ENCODE measurements at regions not wholly inside any gene's neighbourhood (a gene's known extent, or its start where the extent isn't known, plus 50 kb on each side); places are given as distances from the start of the nearest gene placed in this dataset.
"Not testable (repeated sequence)": the region's sequence is repeated elsewhere in the genome, so short reads cannot be mapped to it uniquely, and the experiment has no call there.

DNA sequence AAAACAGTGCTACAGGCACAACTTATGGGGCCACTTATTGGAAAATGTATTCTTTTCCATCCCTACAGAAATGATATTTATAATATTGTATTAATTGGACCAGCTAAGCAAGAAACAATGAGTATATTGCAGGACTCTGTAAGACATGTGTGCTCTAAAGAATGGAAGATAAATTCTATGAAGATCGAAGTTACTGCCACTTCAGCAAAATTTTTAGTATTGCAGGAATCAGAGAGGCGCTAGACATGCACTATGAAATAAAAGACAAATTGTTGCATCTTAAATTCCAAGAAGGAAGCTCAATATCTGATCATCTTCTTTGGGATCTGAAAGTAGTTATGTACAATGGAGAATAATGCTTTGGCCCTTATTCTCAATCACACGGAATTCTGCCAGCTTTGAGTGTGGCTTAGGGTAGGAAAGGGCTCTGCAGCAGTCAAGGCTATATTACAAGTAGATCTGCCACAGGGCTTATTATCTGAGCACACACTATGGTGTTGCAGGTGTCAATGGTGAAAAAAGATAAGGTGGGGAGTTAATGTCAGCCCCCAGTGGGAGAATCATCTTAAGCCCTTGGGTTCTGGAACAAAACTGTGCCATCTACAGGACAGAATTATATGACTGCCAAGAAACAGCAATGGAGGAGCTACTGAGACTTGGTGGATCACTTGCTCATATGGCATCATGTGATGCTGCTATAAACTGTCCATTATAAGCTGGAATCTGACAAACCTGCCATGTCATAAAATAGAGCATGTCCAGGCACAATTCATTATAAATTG lies 334.0 kb upstream of the NDST3 start:
- no peak for DNase-seq

DNA sequence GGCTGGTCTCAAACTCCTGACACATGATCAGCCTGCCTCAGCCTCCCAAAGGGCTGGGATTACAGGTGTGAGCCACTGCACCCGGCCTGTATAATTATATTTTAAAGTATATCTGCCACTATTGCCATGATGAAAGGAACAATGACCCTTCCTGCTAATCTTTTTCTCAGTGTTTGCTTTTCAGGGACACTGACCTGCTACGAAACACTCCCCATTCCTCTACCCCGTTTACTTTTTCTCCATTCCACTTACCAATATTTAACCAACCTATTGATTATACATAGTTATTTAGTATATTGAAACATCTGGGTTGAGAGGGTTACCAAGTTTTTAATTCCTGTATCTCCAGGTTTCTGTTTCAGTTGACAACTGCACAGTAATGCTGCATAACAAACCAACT lies 331.9 kb upstream of the NDST3 start:
- no peak for DNase-seq

DNA sequence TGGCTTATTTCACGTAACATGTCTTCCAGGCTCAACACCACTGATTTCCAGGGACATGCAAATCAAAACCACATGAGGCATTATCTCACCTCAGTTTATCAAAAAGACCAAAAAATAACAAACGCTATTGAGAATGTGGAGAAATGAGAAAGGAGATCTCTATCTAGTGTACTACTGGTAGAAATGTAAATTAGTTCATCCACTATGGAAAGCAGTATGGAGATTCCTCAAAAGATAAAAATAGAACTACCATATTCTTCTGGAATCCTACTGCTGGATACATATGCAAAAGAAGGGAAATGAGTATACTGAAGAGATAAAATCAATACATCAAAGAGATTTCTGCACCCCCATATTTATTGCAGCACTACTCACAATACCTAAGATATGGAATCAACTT lies 329.6 kb upstream of the NDST3 start:
- DNase-seq = no peak

DNA sequence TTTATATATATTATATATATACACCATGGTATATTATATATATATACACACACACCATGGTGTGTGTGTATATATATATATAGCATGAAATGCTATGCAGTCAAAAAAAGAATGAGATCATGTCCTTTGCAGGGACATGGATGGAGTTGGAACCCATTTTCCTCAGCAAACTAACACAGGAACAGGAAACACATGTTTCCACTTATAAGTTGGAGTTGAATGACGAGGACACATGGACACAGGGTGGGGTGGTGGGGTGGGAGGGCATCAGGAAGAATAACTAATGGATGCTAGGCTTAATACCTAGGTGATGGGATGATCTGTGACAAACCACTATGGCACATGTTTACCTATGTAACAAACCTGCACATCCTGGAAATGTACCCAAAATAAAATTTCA lies 293.6 kb upstream of the NDST3 start:
- no peak for DNase-seq

DNA sequence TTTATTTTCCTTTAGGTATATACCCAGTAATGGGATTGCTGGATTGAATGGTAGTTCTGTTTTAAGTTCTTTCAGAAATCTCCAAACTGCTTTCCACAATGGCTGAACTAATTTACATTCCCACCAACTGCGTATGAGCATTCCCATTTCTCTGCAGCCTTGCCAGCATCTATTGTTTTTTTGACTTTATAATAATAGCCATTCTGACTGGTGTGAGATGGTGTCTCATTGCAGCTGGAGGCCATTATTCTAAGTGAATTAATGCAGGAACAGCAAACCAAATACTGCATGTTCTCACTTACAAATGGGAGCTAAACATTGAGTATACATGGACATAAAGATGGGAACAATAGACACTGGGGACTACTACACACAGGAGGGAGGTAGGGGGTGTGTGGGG lies 288.9 kb upstream of the NDST3 start:
- DNase-seq = not testable (repeated sequence)

DNA sequence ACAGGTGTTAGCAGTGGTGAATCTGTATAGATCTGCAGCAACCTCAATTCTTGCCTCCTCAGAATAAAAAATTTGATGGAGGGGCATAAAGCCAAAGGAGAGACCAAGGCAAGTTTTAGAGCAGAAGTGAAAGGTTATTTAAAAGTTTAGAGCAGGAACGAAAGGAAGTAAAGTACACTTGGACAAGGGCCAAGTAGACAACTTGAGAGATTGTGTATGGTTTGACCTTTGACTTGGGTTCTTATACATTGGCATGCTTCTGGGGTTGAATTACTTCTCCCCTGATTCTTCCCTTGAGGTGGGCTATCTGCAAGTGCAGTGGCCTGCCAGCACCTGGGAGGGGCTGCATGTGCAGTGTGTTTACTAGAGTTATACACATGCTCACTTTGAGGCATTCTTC lies 278.8 kb upstream of the NDST3 start:
- no peak for DNase-seq

DNA sequence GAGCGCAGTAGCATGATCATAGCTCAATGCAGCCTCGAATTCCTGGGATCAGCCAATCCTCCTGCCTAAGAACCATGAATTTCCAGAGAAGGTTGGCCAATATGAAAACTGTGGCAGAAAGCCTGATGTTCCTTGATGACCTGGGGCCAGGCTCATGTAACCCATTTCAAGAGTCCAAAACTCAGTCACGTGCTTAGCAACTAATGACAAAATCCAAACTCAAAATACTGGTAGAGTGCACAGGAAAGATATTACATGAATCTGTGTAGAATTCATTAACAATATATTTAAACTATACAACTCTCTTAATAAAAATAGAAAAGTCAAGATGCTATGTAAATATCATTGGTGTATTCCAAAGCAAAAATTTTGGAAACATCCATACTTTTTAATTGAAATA lies 265.7 kb upstream of the NDST3 start:
- DNase-seq = no peak

DNA sequence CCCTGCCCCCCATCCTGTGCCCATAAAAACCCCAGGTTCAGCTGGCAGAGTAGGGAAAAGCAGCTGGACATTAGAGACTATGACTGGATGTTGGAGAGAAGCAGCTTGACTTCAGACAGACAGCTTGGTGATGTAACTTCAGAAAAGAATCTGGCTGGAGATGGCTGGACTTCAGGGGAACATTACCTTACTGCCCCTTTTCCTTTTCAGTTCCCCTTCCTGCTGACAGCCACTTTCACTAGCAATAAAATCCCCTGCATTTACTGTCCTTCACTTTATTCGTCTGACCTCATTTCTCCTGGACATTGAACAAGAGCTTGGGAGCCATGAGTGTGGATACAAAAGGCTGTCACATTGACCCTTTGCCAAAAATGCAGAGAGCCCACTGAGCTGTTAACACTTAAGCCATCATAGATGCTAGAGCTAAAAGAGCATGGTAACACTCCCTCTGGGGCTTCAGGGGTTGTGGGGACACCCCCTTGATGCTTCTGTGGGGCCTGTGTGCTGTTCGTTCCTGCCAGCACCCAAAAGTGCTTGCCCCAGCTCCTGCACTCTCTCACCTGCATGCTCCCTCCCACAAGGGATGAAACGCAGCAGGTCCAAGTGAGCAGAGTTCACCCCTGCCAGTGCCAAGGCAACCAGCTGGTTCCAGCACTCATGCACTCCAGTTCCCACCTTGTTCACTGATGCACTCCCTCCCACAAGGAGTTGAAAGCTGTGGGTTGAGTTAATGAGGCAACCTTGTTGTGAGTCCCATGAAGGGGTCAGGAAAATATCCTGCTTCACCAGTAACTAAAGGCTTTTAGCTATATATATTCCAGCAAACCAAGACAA lies 263.8 kb upstream of the NDST3 start:
- no peak for DNase-seq

DNA sequence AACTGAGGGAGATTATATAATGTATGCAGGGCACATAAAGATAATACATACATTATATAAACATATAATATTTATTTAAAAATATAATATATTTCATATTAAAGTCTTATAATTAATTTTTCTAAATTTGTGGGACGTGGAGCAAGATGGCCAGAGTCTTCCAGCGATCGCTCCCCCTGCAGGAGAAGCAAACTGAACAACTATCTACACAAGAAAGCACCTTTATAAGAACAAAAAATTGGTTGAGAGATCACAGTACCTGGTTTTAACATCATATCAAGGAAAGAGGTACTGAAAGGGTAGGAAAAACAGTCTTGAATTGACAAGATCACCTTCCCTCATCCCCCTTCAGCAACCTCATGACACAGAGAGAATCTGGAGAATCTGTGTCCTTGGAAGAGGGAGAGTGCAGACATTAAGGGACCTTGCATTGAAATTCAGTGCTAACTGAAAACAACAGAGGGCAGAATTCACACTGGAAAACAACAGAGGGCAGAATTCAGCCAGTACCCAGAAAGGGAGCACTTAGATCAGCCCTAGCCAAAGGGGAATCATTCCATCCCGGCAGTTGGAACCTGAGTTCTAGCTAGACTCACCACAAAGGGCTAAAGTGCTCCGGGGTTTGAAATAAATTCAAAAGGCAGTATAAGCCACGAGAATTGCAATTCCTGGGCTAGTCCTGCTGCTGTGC lies 262.5 kb upstream of the NDST3 start:
- no peak for DNase-seq

DNA sequence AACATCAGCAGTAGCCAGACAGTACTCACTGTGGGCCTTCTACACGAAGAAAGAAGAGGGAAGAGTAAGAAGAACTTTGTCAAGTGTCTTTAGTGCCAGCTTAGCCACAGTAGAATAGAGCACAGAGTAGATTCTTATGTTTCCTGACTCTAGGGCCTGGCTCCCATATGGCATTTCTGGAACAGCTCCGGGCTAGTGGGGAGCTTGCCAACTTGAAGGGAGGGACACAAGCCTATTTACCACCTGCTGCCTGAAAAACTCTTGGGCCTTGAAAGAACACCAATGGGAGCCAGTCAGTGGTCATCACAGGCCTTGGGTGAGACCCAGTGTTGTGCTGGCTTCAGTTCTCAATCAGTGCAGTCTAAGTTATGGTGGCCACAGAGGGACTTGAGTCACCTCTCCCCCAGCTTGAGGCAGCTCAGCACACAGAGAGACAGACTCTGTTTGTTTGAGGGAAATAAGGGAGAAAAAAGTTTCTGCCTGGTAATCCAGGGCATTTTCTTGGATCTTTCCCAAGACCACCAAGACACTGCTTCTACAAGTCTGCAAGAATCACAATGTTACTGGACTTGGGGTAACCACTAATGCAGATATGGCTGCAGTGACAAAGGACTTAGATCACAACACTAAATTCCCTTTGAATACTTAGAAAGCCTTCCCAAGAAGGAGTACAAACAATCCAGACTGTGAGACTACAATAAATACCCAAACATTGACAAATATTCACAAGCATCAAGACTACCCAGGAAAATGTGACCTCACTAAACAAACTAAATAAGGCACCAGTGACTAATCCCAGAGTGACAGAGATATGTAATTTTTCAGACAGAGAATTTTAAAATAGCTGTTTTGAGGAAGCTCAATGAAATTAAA lies 261.0 kb upstream of the NDST3 start:
- no peak for DNase-seq

DNA sequence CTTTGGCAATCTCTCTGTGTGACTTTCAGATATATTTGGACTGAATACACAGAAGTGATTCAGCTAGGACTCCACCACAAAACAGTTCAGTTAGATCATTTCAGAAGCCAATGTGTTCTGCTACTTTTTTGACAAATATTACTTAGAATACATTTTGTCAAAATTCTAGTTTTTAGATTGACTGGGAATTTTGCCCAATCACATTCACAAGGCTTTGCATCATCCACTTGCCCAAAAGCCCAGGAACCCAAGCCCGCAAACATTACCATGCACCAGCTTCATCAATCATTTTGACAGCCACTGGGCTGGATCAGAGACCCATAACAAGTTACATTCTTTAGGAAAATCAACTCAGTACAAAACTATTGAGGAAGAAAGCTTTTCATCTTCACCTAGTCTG lies 256.6 kb upstream of the NDST3 start:
- no peak for DNase-seq

DNA sequence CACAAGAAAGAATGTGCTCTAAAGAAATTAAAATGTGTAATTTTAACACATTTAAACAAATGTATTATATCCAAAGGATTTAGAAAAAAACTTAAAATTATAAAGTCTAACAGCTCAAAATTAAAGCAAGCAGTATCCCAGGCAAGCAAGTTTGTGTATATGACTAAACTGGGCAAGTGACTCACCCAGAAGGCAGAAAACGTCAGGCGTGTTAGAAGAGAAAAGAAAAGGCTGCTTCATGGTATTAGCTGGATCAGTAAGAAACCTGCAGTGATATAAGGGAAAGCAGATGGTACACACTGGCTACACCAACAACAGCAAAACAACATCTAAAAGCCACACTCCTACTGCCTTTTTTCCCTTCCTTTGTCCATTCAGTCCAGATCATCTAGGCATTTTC lies 250.6 kb upstream of the NDST3 start:
- DNase-seq = no peak

DNA sequence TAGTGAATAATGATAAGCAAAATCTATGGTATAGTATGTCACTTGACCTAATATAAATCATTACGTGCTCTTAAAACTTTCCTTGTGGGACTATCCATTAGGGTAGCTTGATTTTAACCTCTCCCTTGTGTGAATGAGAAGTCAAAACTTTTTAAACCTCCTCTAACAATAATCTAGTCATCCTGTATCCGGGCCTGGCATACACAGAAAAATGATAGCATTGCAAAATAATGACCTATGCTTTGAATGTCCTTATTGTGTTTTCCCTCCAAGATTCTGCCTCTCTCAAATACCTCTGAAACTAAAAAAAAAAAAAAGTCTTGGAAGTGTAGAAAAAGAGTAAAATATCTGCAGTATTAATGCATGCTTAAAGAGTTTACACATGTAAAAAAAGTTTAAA lies 250.0 kb upstream of the NDST3 start:
- no peak for DNase-seq

DNA sequence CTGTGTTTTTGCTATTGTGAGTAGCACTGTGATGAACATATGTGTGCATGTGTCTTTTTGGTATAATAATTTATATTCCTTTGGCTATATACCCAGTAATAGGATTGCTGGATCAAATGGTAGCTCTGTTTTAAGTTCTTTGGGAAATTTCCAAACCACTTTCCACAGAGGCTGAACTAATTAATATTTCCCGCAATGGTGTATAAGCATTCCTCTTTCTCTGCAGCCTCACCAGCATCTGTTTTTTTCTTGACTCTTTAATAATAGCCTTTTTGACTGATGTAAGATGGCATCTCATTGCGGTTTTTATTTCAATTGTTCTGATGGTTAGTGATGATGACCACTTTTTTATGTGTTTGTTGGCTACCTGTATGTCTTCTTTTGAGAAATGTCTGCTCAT lies 247.7 kb upstream of the NDST3 start:
- no peak for DNase-seq

DNA sequence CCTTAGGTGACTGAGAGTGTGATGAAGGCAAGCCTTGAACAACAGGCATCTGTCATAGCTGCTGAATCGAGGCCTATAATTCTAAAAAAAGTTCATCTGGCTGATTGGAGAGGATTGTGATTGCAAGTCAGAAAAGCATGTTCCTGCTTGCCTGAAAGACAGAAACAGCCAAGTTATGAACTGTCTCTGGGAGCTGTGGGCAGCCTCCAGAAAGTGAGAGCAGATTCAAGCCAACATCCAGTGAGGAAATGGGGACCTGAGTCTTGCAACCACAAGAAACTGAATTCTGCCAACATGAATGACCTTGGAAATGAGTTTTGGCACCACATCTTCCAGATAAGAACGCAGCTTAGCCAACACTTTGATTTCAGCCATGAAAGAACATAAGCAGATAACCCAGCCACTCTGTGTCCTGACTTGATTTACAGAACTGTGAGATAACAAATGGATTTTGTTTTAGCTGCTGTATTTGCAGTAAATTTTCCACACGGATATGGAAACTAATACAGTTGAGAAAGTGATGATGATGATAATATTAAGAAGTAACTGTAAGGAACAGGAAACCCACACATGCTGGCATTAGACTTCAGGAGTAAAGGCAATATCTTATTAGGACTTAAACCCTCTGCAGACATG lies 240.3 kb upstream of the NDST3 start:
- DNase-seq = no peak

DNA sequence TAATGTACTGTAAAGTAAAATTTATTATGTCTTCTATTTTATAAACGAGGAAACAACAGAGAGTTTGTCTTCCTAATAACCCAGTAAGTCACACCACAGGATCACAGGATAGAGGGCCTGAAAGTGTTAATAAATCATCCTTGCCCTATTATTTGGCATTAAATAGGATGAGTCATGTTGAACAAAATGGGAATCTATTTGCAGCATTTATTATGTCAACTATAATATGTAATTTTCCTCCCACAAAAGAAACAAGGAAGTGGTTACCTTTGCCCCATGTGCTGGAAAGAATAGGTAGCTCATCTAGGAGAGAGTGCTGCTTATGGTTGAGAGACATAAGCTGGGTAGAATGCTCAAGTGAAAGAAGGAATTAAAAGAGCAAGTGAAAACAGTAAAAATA lies 237.6 kb upstream of the NDST3 start:
- DNase-seq = no peak

DNA sequence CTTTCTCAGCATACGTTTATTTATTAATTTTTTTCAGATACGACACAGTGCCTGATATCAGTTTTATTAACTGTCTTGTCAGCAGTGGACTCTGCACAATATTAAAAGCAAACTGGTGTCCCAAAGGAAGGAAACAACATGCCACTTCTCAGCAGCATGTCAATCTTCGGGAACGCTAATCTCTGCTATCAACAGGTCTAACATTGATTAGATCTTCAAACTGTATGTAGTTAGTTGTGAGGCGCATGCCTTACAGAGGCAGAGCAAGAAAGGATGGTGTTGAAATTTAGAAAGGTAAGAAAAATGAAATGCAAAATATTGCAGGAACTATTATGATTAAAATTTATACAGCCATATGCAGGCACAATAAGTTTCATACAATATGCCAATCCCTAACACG lies 233.7 kb upstream of the NDST3 start:
- no peak for DNase-seq

DNA sequence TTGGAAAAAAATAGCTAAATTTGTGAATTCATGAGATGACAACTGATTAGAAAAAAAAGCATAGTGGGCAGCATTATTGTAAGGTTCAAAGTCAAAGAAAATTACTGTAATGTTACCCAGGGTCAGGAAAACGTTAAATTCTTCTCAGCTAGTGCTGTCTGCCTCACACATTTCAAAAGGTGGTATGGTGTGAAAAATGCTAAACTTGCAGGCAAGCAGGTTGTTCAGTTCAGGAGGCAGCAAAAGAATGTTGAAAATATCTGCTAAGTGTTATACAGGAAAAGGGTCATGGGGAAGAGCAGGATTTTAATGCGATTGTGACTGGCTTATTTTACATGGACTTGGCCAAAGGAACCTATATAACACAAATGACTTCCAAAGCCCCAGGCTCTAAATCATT lies 232.5 kb upstream of the NDST3 start:
- DNase-seq = no peak

DNA sequence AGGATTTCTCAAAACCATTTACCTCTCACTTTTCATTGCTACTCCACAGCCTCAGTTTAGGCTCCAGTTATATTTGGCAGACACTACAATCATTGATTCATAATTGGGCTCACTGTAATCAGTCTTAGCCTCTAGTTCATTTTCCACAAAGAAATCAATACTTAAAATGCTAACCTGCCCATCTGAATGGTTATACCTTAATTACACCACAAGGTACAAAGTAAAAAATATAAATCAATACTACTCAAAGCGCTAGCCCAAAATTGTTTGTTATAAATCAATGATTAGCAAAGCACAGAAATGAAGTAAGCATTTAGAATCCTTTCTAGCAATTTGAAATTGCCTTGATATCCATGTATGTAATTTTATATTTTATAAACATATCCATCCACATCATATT lies 222.6 kb upstream of the NDST3 start:
- no peak for DNase-seq

DNA sequence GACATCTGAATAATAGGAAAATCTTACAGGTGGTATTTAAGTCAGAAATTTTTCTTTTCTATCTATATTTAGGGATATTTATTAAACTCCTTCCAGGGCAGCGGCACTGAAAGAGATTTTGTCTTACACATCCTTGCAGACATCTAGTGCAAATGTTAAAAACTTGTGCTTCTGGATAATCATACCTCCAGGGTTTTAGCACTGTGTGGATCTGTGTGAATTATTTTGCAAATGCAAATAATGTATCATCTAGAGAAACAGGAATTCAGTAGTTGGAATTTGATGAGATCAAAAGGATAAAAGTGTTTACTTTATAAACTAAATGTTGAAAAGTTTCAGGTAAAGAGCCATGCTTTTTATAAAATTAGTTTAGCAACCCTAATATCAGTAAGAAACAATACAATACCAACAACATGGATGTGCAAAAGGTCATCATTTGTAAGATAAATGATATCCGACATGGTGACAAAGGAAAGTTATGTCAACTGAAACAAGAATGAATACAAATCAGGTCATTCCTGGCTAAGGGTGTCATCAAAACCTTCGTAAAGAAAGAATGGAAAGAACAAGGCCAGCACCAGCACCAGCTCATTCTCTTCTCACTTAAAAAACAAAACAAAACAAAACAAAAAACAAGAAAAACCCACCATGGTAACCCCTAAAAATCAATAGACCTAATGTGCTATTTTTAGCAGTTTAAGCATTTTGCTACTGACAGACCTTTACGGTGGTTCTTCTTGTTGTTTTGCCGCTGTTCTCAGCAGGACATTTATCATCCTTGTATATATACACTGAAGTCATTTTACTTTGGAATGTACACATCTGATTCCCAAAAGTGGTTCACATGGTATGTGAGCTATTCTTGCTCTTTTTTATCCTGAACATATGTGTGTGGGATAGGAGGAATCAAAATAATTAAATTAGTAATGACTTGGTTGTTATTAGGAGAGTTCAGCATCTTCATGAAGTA lies 219.7 kb upstream of the NDST3 start:
- no peak for DNase-seq

DNA sequence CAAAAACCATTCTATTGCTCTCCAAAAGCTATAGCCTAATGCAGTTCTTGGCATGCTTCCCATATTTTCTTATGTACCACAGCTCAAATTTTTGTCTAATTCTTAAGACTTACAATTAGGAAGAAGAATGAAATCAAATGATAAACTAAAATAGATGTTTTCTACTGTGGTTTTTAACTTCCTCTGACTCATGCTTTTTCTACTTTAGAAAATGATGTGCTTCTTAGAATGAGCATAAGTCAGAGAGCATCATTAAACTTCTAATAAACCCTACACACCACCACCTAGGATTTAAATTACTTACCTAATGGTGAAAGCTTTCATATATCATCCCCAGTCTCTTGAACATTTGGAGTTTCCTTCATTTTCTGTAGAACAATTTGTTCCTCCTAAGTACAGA lies 217.0 kb upstream of the NDST3 start:
- no peak for DNase-seq

Measured in activated T-cell treated with anti-CD3 and anti-CD28 coated beads, Interleukin-2, amount 50 U/mL, for 48 hours (primary cell).